ELR (cell line): ENCODE measurements at regions not wholly inside any gene's neighbourhood (a gene's known extent, or its start where the extent isn't known, plus 50 kb on each side); places are given as distances from the start of the nearest gene placed in this dataset.
A peak's percentile ranks its signal among the peaks of the same experiment; 100 is the strongest.

Source experiments
- DNase-seq: peaks from one replicate; pipeline ENCODE4 v3.0.0-alpha.2; 2015; ENCODE audit warnings: low read depth

DNA sequence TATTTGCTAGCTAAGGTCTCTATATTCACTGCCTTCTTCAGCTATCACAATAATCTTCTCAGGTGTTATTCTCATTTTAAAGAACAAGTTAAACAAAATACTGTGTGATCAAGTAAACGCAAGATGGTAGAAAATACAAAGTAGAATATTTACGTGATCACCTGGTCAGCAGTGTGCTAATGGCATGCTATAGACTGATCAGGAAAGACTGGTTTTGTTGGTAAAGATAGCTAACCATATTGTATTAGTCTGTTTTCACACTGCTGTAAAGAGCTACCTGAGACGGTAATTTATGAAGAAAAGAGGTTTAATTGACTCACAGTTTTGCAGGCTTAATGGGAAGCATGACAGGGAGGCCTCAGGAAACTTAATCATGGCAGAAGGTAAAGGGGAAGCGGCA lies 50.4 kb downstream of the ZBTB38 start:
- no peak for DNase-seq

DNA sequence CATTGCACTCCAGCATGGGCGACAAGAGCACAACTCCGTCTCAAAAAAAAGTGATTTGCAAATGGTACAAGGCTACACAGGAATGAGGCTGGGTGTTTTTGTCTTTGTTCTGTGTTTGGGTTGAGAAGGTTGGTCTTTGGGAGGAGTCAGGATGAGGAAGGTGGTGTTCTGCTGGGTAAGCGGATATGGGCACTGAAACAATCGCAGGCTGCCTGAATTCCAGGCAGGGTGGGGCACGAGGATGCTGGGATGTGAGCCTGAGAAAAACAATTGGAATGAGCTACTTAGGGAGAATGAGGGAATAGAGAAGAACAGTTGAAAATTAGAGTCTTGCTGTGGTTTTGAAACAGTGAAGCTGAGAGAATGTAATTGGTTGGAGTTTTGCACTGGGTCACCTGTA lies 51.6 kb downstream of the ZBTB38 start:
- DNase-seq, result no peak

DNA sequence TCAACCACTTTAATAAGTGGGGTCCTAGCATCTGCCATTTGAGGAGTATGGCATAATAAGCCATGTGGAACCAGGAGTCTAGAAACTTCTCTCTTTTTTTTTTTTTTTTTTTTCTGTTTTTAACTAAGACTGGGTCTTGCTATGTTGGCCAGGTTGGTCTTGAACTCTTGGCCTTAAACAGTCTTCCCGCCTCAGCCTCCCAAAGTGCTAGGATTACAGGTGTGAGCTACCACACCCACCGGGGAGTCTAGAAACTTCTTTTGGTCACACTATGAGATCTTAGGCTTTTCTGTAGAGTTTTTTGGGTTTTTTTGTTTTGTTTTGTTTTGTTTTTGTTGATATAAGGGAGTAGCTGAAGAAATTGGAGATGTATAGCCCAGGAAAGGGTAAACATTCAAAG lies 52.9 kb downstream of the ZBTB38 start:
- no peak for DNase-seq

DNA sequence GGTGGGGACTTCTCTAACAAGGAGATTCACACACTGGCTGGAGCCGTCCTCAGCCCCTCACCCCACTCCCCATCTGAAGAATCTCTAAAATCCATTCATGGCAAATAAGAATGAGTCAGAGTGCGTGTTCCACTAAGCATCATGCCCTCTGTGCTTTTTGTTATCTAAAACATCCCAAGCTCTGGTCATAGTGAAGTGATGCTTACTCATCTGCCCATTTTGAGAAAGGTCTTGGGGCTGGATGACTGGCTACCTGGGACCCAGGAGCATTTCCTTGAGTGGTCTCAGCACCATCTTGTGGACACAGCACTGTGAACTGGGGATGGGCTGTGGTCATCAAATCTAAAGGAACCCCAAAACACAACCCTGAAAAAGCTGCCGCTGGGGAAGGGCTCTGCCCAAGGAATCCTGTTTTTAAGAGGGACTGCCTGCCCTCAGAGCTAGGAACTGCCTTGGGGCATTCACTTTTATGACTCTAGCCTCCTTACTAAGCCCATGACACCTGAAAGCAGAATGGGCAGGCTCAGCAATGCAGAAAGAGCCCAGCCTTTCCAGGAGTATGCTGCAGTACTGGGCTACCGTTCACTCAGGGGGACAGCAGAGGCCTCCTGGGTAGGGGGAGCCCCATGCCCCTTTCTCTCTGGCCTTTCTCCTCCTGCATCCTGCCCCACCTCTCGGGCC lies 53.5 kb downstream of the ZBTB38 start:
- DNase-seq, result peak; percentile 97

DNA sequence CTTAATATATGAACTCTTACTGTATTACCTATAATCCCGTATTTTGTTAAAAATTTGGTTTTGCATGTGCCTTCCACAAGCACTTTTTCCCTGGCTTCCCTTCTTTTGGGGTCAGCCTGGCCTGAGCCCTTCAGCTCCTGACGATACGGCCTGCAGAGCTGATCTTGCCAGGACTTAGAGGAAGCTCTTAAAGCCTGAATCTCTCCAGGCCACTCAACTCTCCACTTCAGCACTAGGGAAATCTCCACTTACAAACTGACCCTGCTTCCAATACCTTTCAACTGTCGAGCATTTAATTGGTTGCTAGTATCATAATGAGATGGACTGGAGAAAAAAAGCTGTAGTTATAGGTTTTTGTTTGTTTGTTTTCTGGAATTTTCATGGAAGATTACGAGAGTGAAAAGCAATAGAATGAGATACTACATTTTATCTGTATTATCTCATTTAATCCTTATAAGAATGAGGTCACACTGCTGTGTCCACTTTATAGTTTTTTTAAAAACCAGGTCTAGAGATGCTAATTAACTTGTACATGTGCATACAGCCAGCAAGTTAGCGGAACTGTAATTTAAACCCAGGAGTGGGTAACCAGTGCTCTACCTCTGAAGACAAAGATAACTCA lies 54.8 kb downstream of the ZBTB38 start:
- DNase-seq, result no peak

DNA sequence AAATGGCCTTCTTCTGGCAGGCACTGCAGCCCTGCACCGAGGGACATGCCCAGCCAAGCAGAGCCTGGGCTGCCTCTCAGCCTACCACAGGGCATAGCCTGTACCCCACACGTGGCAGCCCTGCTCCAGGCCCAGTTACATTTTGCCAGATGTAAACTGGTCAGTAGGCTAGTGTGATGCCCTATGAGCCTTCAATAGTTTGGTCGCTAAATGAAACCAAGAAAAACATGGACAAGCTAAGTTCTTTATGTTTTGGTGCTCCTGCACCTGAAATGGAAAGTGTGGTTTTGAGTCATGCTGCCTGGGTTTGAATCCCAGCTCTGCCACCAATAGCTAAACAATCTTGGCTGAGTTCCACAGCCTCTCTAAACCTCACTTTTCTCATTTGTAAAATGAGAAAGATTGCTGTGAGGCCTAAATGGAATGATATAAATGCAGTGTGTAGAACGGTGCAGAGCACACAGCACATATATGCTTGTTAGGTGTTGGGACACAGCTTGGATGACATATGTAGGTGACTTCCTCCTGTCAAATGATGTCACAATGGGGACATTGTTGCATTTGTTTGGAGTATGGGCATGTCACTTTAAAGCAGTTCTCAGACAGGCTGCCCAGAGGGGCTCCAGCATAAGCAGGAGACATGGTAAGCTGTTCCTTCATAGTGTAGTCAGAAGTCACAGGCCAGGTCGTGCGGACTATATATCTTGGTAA lies 57.4 kb downstream of the ZBTB38 start:
- peak; percentile 47 for DNase-seq

DNA sequence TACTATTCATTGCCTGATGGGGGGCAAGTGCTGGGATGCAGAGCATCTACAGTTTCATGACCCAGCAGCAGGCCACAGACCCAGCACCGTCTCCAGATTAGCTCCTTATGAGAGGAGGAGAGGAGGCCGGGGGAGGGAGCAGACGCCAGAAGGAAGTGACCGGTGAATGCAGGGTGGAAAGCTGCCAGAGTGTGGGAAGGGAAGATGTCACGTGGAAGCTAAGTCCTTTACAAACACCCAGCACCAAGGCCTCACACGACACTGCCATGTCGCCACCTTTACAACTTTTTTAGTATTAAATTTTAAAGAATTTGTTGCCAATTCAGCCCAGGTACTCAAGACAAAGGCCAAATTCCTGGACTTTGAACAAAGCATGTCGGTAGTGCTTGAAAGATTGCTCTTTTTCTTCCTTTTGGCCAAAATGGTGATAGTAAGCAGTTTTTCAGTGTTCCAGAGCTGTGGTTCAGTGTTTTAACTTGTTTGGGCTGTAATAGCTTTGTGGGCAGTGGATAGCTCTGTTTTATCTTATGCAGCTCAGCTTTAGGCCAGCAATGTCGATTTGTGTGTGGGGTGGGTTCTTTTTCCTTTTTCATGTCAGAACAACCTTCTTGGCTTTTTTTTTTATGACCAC lies 58.2 kb downstream of the ZBTB38 start:
- no peak for DNase-seq

DNA sequence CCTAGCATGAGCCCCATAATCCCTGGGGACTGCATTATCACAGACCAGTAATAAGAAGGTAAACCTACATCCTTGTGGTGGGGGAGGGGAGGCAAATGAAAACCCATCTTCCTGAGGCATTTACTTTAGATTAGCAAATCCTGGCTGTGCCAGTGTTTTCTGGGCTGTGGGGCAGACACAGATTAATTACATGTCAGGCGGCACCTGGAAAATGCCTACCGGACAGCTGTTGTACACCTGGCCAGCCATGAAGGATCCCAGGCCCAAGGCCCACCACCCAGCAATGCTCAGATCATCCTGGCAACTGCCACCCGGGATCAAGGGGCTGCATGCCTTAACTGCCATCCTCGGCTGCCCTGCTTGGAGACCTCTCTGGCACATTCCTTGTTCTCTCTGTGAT lies 59.1 kb upstream of the RASA2 start:
- DNase-seq, result no peak

DNA sequence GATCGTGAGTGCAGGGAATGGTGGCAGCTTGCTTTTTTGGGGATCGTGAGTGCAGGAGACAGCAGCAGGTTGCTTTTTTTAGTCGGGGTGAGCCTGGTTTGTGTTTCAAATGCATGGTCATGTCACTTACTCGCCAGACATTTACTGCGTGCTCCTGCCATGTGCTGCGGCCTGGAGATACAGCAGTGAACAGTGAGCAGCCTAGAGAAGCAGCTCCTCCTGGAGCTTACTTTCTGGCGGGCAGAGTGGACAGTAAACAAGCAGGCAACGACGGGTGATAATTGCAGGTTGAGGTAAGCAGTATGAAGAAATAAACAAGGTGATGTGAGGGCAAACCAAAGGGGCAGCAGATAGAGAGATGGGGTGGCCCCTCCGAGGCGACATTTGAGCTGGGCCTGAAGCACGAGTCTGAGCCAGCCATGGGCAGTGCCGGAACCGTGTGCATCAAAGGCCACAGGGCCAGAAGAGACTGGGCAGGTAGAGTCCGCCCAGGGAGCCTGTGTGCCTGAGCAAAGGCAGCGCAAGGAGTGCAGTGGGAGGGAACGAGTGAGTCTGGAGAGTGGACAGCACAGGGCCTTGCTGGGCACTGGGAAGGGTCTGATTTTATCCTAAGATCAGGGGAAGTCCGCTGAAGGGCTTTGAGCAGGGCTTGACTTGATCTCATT lies 57.3 kb upstream of the RASA2 start:
- no peak for DNase-seq

DNA sequence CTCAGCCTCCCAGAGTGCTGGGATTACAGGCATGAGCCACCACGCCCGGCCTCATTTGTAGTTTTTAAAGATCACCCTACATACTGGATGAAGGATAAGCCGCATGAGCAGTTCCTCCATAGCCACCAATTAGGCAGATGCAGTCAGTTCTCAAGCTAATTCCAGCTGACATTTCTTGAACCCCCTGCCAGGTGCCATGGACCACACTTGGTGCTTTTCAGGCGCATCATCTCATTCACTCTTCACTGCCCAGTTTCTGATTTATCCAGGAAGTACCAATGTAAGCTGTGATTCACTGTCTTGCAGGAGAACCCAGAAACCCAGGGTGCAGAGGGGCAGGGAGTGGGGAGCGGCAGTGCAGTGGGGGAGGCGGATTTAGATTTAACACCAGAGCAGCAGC lies 56.5 kb upstream of the RASA2 start:
- DNase-seq, result no peak

DNA sequence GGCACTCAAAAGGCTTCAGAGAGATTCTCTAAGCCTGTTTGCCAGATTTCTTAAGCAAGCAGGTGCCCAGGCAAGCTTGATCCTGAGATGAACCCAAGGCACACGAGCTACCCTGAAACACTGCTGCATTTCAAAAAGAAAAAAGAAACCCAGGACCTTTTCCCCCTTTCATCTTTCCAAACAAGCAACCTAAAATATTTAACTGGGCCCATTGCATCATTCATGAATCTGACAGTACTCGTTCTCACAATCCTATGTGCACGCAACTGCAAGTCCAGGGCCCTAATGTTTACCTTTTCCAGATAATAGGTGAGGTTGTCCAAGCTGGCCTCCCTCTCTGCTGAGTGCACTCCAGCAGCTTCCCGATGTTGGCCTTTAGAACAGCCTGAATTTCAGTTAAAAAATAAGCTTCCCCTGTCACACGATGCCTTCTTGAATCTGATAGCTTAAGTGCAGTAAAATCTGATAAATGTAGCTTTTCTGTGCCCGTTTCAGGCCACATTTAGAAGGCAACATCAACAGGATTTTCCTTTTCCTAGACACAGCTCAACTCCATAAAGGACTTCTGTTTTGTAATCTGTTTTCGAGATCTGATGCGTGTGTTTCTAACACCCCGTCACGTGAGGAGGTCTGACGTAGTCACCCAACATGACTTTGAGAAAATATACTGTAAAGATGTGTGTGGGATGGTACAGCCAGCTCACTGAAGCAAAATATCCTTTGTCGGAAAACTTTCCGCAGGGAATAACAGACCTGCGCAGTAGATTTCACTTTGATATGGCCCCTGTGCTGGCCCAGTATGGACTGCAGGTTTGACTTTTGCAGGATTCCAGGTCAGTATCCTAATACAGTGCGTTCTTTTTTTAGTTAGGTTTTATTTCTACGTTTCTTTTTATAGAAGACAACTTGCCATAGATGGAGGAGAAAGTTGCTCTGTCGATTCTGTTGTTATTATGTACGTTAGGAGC lies 55.1 kb upstream of the RASA2 start:
- DNase-seq, result no peak

DNA sequence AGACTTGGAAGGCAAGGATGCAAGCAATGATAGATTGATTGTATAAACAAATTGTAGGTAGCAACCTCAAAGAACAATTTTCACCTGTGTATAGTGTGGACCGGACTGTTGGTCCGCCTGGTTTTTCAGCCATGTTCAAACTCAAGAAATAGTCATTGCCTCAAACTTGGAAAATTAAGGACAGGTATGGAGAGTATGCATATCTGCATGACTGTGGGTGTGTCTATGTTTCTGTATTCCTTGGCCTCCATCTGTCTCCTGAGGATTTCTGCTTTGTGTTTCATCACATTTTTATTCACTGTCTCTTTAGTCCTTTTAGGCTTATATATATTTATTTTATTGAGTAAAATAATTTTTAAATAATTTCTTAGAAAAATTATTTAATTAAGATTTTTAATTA lies 53.9 kb upstream of the RASA2 start:
- no peak for DNase-seq

DNA sequence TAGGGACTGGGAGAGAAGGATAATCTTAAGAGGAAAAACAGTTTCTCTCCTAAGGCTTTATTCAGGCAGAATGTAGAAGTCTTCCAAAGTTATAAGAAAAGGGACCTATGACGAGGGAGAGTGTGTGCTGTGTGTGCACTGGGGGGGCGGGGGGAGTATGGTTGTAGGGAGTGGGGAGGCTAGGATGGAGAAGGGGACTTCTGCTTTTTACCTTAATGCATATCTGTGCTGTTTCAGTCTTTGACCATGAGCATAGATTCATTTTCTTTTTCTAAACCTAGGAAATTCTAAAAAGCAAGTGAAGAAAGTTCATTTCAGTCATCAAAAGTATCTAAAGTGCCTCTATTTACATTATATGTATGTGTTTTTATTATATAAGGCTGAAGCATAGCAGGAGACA lies 52.6 kb upstream of the RASA2 start:
- DNase-seq, result no peak

DNA sequence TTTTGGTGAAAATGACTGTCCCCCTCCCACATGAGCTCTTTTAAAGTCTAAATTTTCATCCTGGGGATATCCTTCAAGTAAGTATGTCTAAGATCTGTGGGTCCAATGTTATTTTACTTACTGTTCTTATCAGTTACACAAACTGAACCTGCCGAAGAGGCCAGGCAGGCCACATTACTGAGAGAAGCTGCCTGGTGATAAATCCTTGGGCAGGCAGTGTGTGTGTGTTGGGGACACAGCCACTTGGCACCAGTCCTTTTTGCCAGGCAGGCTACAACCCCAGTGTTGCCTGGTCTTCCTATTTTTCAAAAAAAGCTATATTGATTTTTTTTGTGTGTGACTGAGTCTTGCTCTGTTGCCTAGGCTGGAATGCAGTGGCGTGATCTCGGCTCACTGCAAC lies 50.6 kb upstream of the RASA2 start:
- DNase-seq, result no peak
